IPS DF 4.7 (cell line): ENCODE measurements at regions not wholly inside any gene's neighbourhood (a gene's known extent, or its start where the extent isn't known, plus 50 kb on each side); places are given as distances from the start of the nearest gene placed in this dataset.
"Not testable (repeated sequence)": the region's sequence is repeated elsewhere in the genome, so short reads cannot be mapped to it uniquely, and the experiment has no call there.

Experiments
- DNase-seq: peaks from one replicate; pipeline ENCODE4 v3.0.0-alpha.2; 2013; ENCODE audit warnings: low spot score; ENCODE audit errors: extremely low read depth

DNA sequence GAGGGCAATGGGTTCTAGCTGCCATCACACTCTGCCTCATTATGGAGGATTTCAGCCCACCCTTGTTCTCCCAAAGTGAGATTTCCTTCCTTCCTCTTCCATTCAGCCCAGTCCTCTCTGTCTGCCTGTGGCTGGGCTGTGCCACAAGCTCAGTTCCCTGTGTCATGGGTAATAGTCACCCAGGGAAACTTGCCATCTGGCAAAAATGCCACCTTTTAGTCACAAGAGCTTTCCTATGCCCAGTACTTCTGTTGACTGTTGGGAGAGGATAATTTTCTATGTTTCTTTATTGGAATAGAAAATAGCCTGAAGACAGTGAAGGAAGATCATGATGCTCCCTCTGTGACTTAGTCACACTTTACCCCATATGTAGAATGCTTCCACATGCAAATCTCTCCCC, 71.4 kb downstream of the TLR4 start:
- no peak for DNase-seq

DNA sequence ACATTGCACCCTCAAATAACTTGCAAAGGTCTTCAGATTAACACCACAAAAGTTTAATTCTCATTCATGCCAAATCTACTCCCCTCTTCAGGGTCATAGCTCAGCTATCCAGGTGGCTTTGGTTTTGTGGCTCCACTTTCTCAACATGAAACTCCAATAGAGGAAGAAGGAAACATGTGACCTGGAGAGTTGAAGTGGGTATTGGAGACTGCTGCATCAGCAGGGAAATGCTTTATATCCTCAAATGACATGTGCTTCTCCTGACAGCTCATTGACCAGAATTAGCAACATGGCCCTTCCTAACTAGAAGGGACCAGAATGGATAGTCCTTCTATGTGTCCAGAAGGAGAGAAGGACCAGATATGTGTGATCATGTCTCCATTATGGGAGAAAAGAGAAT, 73.6 kb downstream of the TLR4 start:
- DNase-seq = no peak

DNA sequence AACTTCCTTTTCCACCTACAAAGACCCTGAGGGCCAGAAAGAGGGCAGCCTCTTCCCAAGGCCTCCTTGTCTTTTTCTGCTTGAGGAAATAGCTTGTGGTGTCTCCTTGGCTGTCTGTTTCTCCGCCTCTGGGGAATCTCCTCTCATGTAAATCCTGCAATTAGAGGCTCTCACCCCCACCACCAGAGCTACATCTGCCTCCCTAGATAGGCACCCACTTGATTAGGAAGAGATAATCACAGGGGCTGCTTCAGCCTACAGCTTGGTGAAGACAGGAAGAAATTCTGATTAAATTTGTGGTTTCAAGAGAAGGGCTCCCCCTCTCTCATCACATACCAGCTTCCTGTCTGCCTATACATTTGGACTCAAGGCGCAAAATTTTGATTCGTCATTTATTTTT, 75.6 kb downstream of the TLR4 start:
- DNase-seq = no peak

DNA sequence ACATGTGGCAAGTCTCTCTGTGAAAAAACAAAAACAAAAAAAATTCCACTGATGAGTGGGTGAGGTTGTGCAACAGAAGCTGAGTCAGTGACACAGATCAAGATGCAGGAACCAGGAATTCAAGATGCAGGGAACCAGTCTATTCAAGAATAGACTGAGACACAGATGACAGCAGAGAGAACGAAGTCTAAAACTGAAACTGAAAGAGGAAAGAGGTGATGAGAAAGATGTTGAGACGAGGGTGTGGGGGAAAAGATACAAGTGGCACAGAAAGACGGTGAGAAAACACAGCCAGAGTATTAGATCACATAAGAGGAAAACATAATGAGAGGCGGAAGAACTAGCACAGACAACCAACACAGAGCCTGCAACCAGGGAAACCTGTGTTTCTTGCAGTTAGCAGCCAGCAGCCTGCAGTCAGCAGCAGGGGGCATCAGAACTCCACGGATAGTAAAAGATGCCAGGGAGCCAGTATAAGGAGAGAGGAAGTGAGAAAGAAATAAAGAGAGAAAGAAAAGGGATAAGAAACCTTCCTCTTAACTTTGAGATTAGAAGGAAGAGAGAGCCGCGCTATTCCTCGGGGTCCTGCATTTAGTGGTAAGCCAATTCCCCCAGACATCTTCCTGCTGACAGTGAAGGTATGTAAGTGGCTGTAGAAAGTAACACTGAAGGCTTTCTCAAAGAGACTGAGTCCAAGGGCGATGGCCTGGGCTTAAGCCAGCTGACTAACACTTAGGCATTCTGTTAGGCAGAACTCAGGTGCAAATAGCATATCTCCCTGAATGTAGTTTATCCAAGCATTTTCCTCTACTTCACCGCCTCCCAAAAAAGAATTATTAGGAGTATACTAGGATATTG, 79.0 kb downstream of the TLR4 start:
- DNase-seq = no peak

DNA sequence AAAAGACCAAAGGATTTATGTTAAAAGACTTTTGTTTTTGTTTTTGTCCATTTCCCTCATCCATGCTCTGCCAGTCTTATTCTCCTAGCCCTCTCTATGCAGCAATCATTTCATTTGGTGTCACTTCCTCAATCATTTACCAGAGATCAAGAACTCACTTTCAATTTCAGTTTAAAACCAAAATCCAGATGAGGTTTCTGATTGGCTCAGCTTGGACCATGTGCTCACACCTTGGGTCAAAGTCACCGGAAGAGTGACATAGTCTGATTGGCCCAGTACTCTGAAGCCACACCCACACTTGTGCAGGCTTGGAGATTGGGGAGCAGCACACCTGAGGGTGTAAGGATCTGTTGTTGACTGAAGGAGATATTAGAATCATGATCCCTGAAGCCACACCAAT, 79.6 kb downstream of the TLR4 start:
- no peak for DNase-seq

DNA sequence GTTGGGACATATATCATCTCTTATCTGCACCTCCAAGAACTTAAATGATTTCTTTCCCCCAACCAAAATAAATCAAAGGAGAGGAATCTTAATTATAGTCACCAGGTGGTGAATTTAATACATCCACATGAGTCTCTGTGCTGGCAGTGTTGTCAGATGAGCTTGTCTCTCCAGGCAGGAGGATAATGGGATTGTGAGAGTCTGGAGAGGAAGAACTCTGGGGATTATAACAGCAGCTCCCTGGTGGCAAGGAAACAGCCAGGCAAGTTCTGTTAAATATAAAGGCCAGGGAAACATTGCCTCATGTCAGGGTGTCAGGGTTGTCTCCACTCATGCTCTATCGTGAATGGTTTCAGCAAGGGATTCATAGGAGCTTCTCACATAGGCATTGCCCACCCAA, 80.8 kb downstream of the TLR4 start:
- DNase-seq = no peak

DNA sequence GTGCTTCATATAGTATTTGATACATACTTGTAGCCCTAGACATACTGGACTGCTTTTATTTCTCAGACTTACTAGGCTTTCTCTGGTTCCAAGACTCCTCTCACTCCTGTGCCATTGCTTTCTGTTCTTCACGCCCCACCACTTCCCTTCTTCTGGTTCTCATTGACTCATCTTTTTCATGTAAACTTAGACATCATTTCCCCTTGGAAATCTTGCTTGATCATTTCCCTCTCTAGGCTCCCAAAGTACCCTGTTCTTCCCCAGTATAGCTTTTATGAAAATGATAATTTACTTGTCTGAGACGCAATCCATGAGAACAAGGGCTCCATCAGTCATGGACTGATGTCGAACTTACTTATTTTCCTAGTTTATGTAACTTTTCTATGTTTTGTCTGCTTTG, 83.5 kb downstream of the TLR4 start:
- no peak for DNase-seq

DNA sequence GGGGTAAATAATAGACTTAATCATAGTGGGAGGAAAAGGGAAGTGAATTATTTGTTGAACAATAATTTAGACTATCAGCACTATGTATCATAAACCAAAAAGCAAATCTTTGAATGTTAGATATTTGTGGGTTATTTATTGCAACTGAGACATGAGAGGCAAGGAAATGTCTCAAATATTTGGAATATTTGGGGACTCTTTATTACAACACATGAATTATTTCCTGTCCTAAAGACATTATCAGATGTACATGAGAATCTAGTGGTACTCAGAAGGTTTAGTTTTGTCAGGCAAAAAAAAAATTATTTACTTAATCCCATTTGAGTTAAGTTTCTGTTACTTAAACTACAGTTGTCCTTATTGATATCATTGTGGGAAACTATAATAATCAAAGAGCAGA, 91.1 kb downstream of the TLR4 start:
- DNase-seq = no peak

DNA sequence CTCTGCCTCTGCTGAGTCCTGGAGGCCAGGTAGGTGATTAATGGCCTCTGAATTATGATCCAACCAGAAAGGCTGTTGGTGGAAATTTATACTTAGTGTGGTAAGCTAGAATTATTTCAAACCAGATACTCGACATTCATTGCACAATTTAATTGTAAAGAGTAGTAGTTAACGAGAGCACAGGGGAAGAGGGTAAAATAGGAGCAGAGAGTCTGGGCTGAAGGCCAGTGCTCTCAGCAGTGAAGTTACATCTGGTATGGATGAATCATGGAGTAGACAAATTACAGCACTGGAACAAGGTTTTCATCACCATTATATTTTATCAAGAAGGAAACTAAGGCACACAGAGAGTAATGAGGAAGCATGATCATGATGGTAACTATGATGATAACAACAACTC, 92.5 kb downstream of the TLR4 start:
- DNase-seq = no peak

DNA sequence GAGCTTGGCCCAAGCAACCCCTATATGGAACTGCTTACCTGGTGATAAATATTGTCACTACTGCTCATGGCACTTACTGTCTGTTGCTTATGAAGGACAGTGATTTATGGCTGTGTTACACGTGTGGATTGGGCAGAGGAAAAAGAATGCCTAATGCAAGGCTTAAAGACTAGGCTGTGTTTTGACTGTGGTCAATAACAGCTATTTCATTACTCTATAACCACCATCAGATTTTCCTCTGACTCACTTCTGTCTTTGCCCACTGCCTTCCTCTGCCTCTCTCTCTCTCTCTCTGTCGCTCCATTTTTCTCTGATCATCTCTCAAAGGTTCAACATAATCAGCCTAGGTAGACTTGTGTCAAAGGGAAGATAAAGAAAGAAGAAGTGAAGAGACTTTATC, 96.2 kb downstream of the TLR4 start:
- DNase-seq = no peak

DNA sequence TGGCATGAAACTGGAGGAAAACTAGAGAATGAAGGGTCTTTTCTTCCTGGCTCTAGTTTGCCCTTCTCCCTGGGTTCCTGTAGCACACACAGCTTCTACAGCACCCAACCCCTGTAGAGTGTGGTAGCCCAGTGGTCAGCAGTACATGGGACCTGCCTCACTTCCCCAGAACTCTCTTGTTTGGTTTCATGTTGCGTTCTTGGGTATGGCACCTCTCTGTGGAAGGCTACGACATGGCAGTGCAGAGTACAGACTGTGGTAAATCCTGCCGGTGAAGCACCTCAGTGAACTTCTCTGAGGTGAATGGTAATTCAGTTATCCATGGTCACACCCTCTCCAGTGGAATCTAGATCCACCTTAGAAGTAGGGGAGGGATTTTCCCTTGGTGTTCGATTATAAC, 105.5 kb downstream of the TLR4 start:
- DNase-seq = no peak

DNA sequence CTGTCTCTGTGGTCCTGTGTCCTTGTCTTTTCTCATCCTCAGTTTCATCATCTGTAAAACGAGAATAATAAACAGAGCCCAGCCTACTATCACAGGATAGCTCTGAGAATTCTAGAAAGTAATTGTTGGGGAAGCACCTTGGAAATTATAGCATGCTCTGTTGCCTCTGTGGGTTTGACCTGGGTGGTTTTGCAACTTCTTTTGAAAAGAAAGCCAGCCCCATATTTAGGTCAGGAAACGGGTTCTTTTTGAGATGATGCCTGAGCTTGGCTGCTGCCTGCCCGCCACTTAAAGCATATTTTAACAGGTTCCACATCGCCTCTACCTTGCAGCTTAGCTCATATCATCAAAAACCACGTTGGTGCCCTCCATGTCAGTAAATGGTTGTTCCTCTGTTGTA, 111.1 kb downstream of the TLR4 start:
- no peak for DNase-seq

DNA sequence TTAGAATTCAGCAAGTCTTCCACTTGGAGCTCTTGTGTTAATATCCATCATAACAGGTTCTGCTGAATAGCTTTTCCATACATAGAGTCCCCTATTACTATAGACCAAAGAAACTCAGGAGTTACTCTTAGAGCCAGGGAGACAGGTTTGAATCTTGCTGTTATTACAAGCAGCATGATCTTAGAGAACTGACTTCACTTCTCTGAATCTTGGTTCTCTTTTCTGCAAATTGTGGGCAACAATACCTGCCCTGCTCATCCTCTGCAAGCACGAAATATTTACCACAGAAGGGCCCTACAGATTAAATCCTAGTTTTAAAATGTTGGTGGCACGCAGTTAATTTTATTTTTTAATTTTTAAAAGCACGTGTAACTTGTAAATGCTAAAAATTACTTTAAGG, 111.7 kb downstream of the TLR4 start:
- no peak for DNase-seq

DNA sequence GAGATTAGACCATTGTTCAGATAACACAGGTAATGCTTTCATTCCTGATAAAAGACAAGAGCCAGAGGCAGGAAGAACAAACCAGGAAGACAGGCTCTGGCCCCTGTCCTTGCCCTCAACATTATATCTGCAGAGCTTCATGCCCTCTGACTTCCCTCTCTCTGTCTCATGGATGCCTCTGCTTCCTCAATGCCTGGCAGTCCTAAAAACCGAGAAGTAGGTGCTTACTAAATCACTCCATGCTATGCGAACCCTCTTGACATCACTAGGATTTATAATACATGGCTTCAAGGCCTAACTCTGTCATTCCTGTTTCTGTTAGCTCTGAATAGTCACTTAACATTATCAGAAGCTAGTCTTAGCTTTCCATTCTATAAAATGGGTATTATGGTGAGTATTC, 117.8 kb downstream of the TLR4 start:
- DNase-seq = no peak

DNA sequence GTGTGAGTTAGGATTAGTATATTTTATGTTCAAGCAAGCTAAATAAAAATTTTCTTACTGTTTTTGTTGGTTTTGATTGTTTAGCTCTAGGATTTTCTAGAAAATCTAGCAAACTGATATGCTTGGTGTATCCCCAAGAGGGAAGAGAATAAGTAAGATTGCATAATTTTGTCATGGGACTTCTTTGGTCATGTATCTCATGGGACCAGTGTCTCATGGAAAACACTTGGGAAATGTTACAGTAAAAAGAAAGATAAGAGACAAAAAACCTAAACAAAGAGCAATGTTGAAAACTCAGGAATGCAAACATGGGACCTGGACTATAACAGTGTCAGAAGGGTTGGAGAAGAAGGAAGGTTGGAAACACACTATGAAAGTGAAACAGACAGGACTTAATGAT, 119.4 kb downstream of the TLR4 start:
- no peak for DNase-seq

DNA sequence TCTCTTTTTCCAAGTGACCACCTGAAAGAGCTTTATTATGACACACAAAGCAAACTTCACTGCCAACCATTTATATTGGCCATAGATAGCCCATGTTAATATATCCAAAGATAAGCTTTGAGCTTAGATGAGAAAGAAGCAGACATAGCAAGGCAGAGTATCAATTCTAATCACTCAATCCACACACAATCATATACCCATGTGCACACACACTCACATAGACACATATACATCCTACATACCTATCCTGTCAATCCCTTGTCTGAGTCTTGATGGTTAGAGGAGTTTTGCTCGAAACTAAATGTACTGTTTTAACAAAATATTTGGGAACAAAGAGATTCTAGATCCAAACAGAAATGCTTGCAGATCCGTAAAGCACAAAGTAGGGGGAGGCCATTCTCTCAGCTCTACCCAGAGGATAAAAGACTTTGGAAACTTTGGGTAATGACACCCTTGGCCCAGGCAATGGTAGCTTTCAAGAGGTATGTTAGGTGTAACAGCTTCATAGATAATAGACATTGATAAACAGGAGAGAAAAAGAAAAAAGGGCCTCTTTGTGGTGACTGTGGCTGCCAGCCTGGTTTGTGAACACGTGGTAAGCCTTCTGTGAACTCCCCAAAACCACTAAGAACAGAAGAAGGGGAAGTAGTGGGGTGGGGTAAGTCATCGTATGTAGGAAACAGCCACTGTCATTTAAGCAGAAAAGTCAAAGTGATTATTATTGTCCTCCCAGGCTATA, 121.6 kb downstream of the TLR4 start:
- no peak for DNase-seq

DNA sequence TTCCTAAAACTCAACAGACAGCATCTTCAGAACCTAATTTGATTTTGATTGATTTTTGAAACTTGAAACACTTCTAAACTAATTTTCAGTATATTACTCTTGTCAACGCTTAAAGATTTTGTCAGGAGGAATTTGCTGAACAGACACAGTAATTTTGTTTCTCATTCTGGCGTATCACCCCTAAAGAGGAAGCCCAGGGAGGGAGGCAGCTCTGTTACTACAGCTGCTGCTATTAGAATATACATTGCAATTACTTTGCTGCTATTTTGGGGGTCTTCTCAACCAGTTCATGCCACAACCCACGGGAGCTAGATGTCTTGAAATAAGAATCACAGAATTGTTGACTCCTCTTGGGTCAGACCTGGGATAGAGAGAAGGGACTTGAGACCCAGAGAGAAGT, 122.6 kb downstream of the TLR4 start:
- DNase-seq = no peak

DNA sequence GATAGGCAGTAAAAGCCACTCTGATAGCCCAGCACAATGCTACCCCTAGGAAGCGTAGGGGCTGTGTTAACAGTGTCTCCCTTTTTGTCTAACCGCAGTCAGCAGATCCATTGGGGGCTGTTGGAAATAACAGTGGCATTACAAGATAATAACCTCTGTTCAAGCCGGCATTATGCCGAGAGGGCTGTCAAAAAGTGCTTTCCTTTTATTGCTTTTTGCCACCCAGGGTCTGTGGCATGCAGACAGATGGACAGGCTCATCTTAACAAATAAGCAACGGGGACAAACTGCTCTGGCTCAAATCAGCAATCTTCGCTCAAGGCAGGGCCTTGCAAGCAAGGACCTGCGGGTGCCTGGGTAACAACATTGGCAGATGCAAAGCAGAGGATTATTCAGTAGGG, 123.3 kb downstream of the TLR4 start:
- DNase-seq = no peak

DNA sequence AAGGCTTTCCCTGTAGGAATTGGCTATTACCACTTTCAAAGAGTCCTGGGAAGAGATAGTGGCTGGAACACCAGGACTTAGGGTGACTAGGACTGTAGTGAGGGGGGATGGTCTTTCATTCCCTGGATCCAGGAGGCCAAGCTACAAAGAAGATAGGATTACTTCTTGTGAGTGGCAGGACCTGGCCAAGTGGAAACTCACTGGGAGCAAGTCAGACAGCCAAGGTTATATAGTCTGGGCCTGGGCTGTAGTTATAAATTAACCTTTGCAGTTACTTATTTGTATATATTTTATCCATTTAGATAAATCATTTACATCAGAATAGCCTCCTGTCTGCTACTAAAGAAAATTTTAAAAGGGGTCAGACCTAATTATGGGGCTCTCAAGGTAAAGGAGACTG, 124.3 kb downstream of the TLR4 start:
- no peak for DNase-seq

DNA sequence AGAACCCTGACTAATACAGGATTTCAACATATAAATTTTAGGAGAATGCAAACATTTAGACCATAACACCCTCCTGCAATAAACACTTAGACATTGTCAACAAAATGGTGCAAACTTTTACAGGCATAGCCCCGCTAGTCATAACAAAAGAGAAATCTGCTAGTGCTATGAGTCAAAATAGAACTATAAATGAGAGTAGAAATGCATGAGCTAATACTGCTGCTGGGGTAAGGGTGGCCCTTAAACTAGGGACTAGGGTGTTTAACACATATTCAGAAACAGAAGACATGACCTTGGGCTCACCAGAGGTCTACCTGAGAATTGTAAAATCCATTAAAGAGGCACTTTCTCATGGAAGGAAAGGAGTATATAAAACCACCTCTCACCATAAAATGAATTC, 131.6 kb downstream of the TLR4 start:
- DNase-seq = no peak

DNA sequence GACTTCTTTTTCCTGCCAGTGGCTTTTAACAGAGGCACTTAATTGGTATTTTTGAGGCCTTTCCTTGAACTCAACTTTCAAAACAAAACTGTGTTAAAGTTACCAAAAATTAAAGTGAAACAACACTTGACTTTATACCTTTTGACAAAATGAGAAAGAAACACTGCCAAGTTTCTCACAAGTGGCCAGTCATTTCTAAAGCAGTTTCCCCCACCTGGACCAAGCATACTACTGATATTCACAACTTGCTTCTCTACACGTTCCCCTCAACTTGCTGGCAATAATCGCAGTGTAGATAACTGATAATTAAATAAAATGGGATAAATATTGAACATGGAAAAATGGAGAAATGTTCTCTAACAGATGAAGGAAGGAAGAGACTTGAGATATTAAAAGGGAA, 135.7 kb downstream of the TLR4 start:
- DNase-seq = no peak

DNA sequence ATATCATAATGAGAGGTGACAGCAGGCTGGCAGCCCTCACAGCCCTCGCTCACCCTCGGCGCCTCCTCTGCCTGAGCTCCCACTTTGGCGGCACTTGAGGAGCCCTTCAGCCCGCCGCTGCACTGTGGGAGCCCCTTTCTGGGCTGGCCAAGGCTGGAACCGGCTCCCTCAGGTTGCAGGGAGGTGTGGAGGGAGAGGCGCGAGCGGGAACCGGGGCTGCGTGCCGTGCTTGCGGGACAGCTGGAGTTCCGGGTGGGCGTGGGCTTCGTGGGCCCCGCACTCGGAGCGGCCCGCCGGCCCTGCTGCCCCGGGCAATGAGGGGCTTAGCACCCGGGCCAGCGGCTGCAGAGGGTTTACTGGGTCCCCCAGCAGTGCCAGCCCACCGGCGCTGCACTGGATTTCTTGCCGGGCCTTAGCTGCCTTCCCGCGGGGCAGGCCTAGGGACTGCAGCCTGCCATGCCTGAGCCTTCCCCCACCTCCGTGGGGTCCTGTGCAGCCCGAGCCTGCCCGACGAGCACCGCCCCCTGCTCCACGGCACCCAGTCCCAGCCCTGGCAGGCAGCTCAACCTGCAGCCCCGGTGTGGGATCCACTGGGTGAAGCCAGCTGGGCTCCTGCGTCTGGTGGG, 147.7 kb downstream of the TLR4 start:
- DNase-seq = not testable (repeated sequence)

DNA sequence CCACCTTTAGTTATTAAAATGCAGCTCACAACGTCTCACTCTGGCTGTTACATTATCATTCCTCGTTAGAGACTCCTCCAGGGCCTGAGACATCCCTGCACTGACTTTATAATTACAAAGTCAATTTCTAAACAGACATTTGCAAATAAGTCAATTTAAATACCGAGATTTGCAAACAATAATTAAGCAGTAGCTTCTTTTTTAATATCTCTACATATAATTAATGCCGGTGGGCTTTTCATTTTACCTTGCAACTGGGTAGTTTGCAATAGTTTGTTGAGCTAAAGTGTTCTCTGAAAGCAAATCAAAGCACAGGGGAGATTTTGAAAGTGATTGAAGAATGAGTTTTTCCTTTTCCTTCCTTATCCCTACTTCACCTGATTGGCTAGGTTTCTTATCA, 154.4 kb downstream of the TLR4 start:
- DNase-seq = no peak
